Esophagus squamous epithelium (tissue), 5 donors: ENCODE measurements at regions not wholly inside any gene's neighbourhood (a gene's known extent, or its start where the extent isn't known, plus 50 kb on each side); places are given as distances from the start of the nearest gene placed in this dataset.
"Not testable (repeated sequence)": the region's sequence is repeated elsewhere in the genome, so short reads cannot be mapped to it uniquely, and the experiment has no call there.

Experiments
- DNase-seq: peaks from one replicate; lab custom pipeline; 2025; lab: John Stamatoyannopoulos, UW
- H3K27ac ChIP-seq, 4 donors: fragments of 200-600 bp; sonication (generic); one replicate each; pipeline ENCODE4 v1.5.1; 2016 to 2019; ENCODE audit warnings: mild to moderate bottlenecking in 1 of 4
- H3K27me3 ChIP-seq, 4 donors: fragments of 200-600 bp; sonication (generic); 1 replicate in 3 of 4; 2 replicates in 1 of 4; pipeline versions ENCODE4 v1.5.1 to v1.6.0; 2017 to 2021; ENCODE audit warnings: antibody characterized with exemption in 1 of 4
- H3K36me3 ChIP-seq, 3 donors: fragments of 200-600 bp; sonication (generic); one replicate each; pipeline ENCODE4 v1.5.1; 2016 to 2019
- H3K4me1 ChIP-seq, 3 donors: fragments of 200-600 bp; sonication (generic); one replicate each; pipeline ENCODE4 v1.5.1; 2017 to 2019
- H3K4me3 ChIP-seq, 4 donors: fragments of 200-600 bp; sonication (generic); 1 replicate in 3 of 4; 2 replicates in 1 of 4; pipeline ENCODE4 v1.5.1; 2016 to 2019; ENCODE audit warnings: mild to moderate bottlenecking in 2 of 4, moderate library complexity in 1 of 4
- H3K9me3 ChIP-seq, 3 donors: fragments of 200-600 bp; sonication (generic); one replicate each; pipeline ENCODE4 v1.5.1; 2016 to 2019
- WGBS, 2 donors: methylation state at CpG; one replicate each; pipeline ENCODE4 v1.1.5; 2018; 5-methylcytosine and 5-hydroxymethylcytosine counted together
- intact Hi-C: fragments of 100-400 bp; cut with DNase I; formaldehyde crosslinking; loops from one replicate; pipeline ENCODE4 v1.15.0; 2022
- donor health status: DM: yes; HTN: yes; CAD: no.

DNA sequence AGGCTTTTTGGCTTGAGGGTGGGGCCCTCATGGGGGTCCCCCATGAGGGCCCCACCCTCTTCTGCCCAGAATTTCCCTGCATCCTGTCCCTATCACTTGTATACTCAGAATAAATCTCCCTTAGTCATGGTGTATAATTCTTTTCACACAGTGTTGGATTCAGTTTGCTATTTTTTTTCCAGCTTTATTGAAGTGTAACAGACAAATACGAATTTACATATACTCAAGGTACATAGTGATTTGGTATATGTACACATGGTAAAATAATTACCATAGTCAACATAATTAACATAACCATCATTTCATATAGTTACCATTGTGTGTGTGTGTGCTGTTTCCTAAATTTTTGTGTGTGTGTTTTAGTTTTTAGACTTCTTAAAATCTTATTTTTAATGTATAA lies 289.4 kb downstream of the CNTNAP3B start:
- H3K27me3 ChIP-seq, H3K36me3 ChIP-seq, H3K27ac ChIP-seq, H3K4me3 ChIP-seq, DNase-seq, intact Hi-C loops, H3K4me1 ChIP-seq, H3K9me3 ChIP-seq: not testable (repeated sequence)
- no CpG with 5 or more reads among the region's 1 CpG for WGBS, 2 donors

DNA sequence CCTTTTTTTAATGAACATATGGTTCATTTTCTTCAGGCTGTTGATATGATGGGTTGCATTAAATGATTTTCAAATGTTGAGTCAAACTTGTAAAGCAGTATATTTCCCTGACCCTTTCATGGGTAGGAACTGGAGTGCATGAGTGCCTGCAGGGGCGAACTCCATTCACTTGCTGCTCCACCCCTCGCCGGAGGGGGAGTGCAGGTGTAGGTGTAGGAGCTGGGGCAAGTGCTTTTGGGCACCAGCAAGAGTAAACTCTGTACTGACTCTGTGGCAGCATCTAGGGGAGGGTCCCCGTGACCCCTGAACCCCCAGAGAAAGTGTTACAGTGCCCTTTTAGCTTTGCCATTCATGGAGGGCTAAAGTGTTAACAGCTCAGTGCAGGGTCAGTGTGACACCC lies 290.3 kb downstream of the CNTNAP3B start:
- H3K27me3 ChIP-seq, intact Hi-C loops, H3K9me3 ChIP-seq, H3K36me3 ChIP-seq, H3K4me3 ChIP-seq, H3K27ac ChIP-seq, DNase-seq, H3K4me1 ChIP-seq: not testable (repeated sequence)
- WGBS, 2 donors: no CpG with 5 or more reads among the region's 4 CpGs

DNA sequence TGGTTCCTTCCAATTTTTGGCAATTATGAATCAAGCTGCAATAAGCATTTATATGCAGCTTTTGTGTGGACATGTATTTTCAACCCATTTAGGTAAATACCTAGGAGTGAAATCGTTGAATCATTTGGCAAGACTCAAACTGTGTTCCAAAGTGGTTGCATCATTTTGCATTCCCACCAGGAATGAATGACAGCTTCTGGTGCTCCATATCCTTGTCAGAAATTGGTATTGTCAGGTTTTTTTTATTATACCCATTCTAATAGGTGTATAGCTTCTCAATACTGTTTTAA lies 290.7 kb downstream of the CNTNAP3B start:
- H3K27ac ChIP-seq: not testable (repeated sequence)
- WGBS, 2 donors: no CpG with 5 or more reads among the region's 1 CpG

DNA sequence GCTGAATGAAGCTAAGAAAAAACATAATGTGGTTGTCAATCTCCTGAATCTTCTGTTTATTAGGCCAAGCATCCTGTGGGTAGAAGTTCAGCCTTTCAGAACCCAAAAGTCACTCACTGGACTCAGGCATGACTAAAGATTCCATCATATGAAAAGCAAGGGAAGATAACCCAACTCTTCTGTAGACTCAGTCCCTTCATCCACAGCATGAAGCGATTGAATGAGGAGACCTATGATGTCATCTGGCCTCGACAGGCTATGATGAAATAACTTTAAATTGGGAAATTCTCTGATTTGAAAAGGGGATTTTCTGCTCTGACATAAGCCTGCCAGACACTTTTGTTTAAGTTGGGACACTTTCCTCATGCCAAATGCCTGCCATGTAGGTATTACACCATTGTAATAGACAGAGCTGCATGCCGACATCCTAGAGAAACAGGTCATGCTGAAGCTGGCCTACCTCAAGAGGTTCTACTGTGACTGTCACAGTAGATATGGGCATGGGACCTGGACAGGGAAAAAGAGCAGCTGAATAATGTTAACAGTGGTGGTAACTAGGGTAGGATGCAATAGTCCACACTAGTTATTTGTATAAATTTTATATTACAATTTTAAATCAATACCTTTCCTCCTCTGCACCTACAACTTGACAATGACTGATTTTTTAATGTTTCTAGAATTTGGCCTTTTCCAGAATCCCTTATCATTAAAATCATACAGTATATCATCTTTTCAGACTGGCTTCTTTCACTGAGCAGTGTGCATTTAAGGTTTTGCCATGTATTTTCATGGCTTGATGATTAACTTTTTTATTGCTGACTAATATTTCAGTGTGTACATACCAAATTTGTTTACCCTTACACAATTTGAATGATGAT lies 291.3 kb downstream of the CNTNAP3B start:
- H3K4me1 ChIP-seq, intact Hi-C loops, H3K36me3 ChIP-seq, H3K4me3 ChIP-seq, H3K27me3 ChIP-seq, H3K9me3 ChIP-seq, DNase-seq, H3K27ac ChIP-seq: not testable (repeated sequence)
- WGBS, 2 donors: no CpG with 5 or more reads among the region's 3 CpGs

More for the DNA sequence above, 290.7 kb downstream of the CNTNAP3B start:
- H3K4me1 ChIP-seq, H3K4me3 ChIP-seq, H3K27me3 ChIP-seq, intact Hi-C loops, H3K9me3 ChIP-seq, H3K36me3 ChIP-seq, DNase-seq: not testable (repeated sequence)

DNA sequence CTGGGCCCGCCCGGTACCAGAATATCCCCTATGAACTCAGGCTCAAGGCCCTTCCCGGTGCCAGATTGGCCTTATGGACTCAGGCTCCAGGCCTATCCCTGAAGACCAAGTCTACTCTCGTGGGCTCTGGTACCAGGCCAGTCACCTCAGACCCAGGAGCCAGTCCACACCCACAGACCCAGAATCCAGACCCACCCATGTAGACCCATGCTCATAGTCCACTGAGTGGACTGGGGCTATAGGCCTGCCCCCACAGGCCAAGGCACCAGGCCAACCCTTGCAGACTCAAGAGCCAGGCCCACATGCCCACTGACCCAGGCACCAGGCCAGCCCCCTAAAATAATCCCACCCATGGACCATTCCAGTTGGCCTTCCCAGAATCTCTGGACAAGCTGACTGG lies 296.1 kb downstream of the CNTNAP3B start:
- DNase-seq, H3K4me1 ChIP-seq, H3K27ac ChIP-seq, H3K27me3 ChIP-seq, H3K36me3 ChIP-seq, H3K9me3 ChIP-seq, intact Hi-C loops, H3K4me3 ChIP-seq: not testable (repeated sequence)
- WGBS, 2 donors: no CpG with 5 or more reads among the region's 4 CpGs

DNA sequence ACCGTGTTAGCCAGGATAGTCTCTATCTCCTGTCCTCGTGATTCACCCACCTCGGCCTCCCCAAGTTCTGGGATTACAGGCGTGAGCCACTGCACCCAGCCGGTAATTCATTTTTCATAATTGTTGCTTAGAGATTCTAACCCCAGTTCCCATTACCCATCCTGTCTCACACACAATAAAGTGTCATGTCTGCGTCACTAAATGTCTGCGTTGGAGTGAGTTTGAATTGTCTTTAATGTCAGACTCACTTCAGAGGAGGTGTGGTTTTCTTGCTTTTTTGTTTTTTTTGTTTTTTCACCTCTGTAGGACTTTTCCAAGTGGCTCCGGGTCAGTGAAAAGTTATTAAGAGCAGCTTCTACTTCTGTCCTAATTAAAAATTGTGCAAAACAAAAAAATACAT lies 304.5 kb downstream of the CNTNAP3B start:
- H3K4me1 ChIP-seq, H3K4me3 ChIP-seq, intact Hi-C loops, H3K27ac ChIP-seq, H3K27me3 ChIP-seq, H3K9me3 ChIP-seq, H3K36me3 ChIP-seq, DNase-seq: not testable (repeated sequence)
- no CpG with 5 or more reads among the region's 8 CpGs for WGBS, 2 donors

DNA sequence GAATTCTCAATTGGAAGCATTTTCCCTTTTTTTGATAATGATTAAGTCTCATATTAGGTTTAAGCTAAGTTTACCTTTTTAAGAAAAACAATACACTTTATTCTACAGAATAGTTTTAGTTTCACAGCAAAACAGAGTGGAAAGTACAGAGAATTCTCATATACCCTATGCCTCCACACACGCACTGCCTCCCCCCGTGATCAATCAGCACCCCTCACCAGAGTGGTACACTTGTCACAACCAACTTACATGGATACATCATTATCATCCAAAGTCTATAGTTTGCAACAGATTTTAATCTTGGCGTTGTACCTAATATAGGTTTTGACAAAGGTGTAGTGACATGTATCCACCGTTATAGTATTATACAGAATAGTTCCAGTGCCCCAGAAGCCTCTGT lies 326.5 kb downstream of the CNTNAP3B start:
- WGBS, 2 donors: 56 to 76% methylated on average over 4 of the region's 4 CpGs
- H3K4me3 ChIP-seq, H3K4me1 ChIP-seq, DNase-seq, H3K9me3 ChIP-seq, H3K36me3 ChIP-seq, H3K27ac ChIP-seq, intact Hi-C loops, H3K27me3 ChIP-seq: not testable (repeated sequence)

DNA sequence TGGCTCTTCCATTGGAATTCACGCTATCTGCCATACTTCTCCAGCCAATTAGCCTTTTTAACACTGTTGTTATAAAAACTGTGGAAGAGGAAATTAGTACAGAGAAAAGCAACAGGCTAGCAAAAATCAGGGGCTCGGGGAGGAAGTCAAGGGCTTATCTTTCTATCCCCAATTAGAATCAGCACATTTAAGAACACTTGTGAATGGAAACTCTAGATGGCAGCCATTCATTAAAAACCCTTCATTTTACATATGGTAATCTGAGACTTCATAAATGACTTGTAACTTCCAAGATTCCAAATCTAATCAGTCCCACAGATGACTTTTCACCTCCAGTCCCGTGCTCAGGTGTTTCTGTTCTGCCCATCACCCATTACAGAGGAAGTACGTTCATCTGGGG lies 330.5 kb downstream of the CNTNAP3B start:
- intact Hi-C loops, H3K27me3 ChIP-seq, H3K36me3 ChIP-seq, DNase-seq, H3K4me3 ChIP-seq, H3K27ac ChIP-seq, H3K9me3 ChIP-seq, H3K4me1 ChIP-seq: not testable (repeated sequence)
- 60 to 66% methylated on average over 4 of the region's 4 CpGs for WGBS, 2 donors

DNA sequence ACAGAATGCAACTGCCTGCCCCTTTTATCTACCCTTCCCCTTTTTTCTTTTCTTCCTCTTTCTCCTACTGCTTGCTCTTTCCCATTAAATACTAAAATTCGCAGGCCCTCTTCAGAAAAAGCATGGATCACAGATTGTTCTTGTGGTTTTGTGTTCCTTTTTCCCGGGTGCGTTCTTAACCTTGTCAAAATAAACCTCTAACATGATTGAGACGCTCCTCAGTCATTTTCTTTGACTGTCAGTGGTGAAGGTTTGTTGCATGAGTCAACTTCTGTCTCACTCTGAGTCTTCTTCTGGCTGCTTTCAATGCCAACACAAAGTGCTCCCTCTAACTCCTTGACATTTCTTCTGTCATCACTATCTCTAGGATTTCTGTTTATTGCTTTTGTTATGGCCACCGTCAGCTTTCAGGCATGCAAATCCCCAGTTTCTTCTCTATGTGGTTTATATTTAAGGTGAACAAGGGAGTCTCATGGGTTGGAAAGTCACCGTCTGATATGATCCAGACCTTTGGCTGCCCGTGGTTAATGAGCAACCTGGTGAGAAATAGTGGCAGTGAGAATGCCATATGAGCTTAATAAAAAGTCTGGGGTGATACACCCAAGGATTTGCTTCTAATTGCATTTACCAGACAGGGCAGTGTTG lies 338.4 kb downstream of the CNTNAP3B start:
- 31 to 32% methylated on average over 5 of the region's 7 CpGs for WGBS, 2 donors
- intact Hi-C loops, H3K4me3 ChIP-seq, H3K9me3 ChIP-seq, DNase-seq, H3K36me3 ChIP-seq, H3K4me1 ChIP-seq, H3K27me3 ChIP-seq, H3K27ac ChIP-seq: not testable (repeated sequence)

DNA sequence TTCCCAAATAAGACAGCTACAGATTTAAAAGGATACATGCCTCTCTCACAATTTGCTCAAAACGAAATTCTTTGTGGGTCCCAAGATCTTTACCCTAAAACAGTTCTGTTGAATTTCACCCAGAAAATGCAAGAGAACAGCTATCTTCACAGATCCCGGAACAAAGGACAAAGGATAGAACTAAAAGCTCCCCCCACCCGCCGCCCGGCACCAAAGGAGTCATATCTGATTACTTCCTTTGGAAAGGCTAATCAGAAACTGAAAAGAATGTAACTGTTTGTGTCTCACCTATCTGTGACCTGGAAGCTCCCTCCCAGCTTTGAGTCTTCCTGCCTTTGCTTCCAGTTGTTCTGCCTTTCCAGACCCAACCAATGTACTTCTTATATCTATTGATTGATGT lies 339.2 kb downstream of the CNTNAP3B start:
- H3K27me3 ChIP-seq, H3K36me3 ChIP-seq, H3K9me3 ChIP-seq, H3K27ac ChIP-seq, H3K4me3 ChIP-seq, H3K4me1 ChIP-seq, DNase-seq, intact Hi-C loops: not testable (repeated sequence)
- 0 to 59% methylated on average over 1 to 5 of the region's 5 CpGs for WGBS, 2 donors

DNA sequence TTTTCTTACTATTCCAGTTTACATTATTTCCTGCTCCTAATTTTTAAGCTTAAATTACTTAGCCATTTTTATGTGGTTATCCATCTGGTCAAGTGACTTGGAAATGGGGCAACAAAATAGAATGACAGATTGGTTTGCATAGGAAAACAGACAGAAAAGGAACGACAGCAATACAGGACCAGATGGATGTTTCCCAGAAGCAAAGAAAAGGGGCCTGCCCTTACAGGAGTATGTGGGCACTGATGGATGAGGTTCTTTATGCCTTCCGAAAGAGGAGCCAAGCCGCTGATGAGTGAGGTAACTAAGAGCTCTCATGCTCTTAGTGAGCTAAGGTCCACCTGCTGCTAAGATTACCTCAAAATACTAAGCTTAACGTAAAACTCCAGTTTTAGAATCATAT lies 339.8 kb downstream of the CNTNAP3B start:
- intact Hi-C loops, H3K4me3 ChIP-seq, H3K27me3 ChIP-seq, H3K9me3 ChIP-seq, H3K36me3 ChIP-seq, DNase-seq, H3K27ac ChIP-seq, H3K4me1 ChIP-seq: not testable (repeated sequence)
- 49 to 62% methylated on average over 4 of the region's 4 CpGs for WGBS, 2 donors

DNA sequence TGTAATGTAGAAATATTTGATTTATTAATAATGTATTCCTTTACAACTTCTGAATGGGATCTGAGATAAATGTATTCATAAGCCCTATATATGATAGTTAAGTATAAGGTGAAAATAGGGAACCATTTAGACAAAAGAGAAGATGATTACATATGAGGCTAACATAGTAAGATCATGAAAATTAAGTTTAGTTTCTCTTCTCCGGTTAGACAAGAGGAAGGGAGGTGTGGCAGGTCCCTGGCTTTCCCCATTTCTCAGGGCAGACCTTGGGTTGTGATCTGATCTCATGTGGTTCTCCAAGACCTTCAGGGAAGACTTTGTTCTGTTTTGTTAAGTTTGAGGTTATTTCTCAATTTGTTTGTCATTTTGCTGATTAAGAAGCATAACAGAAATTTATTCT lies 341.3 kb downstream of the CNTNAP3B start:
- H3K4me1 ChIP-seq, H3K4me3 ChIP-seq, H3K36me3 ChIP-seq, H3K27me3 ChIP-seq, H3K9me3 ChIP-seq, DNase-seq, intact Hi-C loops, H3K27ac ChIP-seq: not testable (repeated sequence)
- WGBS, 2 donors: 50 to 60% methylated on average over 1 of the region's 1 CpG

DNA sequence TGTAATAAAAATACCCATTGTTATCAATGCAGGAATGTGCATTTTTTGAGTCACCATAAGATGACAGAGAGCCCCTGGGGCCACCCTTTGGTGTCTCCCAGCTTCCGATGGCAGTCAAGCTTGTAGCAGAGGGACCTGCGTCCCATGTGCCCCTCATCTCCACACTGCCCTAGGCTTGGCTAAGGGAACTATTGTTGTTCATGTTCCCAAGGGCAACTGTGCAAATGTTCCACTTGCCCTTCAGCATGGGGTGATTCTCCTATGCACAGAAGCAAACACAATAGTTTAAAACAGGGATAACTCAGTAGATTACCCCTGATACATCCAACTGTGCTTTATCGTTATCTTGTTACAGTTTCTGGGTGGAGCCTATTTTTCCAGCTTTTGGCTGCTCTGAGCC lies 342.0 kb downstream of the CNTNAP3B start:
- H3K9me3 ChIP-seq, H3K4me1 ChIP-seq, H3K27ac ChIP-seq, DNase-seq, H3K4me3 ChIP-seq, intact Hi-C loops, H3K36me3 ChIP-seq, H3K27me3 ChIP-seq: not testable (repeated sequence)
- 100% methylated on average over 1 of the region's 3 CpGs for WGBS, 2 donors
